A673 (cell line): ENCODE measurements at regions not wholly inside any gene's neighbourhood (a gene's known extent, or its start where the extent isn't known, plus 50 kb on each side); places are given as distances from the start of the nearest gene placed in this dataset.

Experiments used
- BruUV-seq: library from RNA; stranded (reverse); fragments of 400-500 nt; replicated peaks from 2 replicates; lab custom pipeline; 2021; lab: Mats Ljungman, UMichigan
- CTCF ChIA-PET: fragments of 300-600 bp; sonication (Branson Sonifier 250); formaldehyde crosslinking; loops from one replicate; lab custom pipeline; 2022; ENCODE audit warnings: antibody characterized with exemption; lab: Charles Lee
- POLR2A ChIA-PET: fragments of 300-600 bp; sonication (Branson Sonifier 250); formaldehyde crosslinking; loops from one replicate; lab custom pipeline; 2022; ENCODE audit warnings: antibody characterized with exemption; ENCODE audit not compliant: low non-redundant PET; lab: Charles Lee
- DNase-seq: peaks from one replicate; pipeline ENCODE4 v3.0.0-alpha.2; 2015; ENCODE audit warnings: low spot score
- H3K27ac ChIP-seq: fragments of 200-600 bp; sonication (generic); 2 replicates; pipeline ENCODE4 v1.5.1; 2016; ENCODE audit warnings: mixed run types, low read depth, mild to moderate bottlenecking, mixed read lengths, antibody characterized with exemption, low read length; ENCODE audit not compliant: poor library complexity, severe bottlenecking
- H3K27me3 ChIP-seq: fragments of 200-600 bp; sonication (generic); replicated peaks from 2 replicates; pipeline ENCODE4 v1.6.1; 2017; ENCODE audit warnings: mixed run types, low read depth, mild to moderate bottlenecking, mixed read lengths, antibody characterized with exemption, low read length; ENCODE audit not compliant: insufficient read depth, poor library complexity
- H3K36me3 ChIP-seq: fragments of 200-600 bp; sonication (generic); 2 replicates; pipeline ENCODE4 v1.6.1; 2016; ENCODE audit warnings: mixed run types, mild to moderate bottlenecking, mixed read lengths, antibody characterized with exemption, low read length; ENCODE audit not compliant: insufficient read depth, poor library complexity, severe bottlenecking
- H3K4me1 ChIP-seq: fragments of 200-600 bp; sonication (generic); 2 replicates; pipeline ENCODE4 v1.6.1; 2017; ENCODE audit warnings: mixed run types, mild to moderate bottlenecking, mixed read lengths, antibody characterized with exemption, low read length; ENCODE audit not compliant: insufficient read depth, poor library complexity, severe bottlenecking
- H3K4me3 ChIP-seq: fragments of 200-600 bp; sonication (generic); 2 replicates; pipeline ENCODE4 v1.5.1; 2016; ENCODE audit warnings: low read depth, mixed run types, mild to moderate bottlenecking, mixed read lengths, low read length; ENCODE audit not compliant: poor library complexity, severe bottlenecking
- H3K9me3 ChIP-seq: fragments of 200-600 bp; sonication (generic); 2 replicates; pipeline ENCODE4 v1.6.1; 2016; ENCODE audit warnings: mixed run types, low read depth, mild to moderate bottlenecking, mixed read lengths, antibody characterized with exemption, low read length; ENCODE audit not compliant: poor library complexity, severe bottlenecking
- EZH2 ChIP-seq: fragments of 200-600 bp; sonication (generic); IDR thresholded peaks from 2 replicates; pipeline ENCODE4 v1.6.1; 2017; ENCODE audit warnings: borderline replicate concordance, low read depth, mild to moderate bottlenecking, mixed read lengths, antibody characterized with exemption, low read length; ENCODE audit not compliant: poor library complexity, severe bottlenecking
- intact Hi-C: fragments of 100-400 bp; cut with micrococcal nuclease; formaldehyde crosslinking; loops from one replicate; pipeline ENCODE4 v1.10.0; 2022; ENCODE audit not compliant: unreplicated experiment
- TF ChIP-seq, protein P1 (sequence below): fragments of 300-800, 200-600 bp; sonication (generic); conservative IDR thresholded peaks from 2 replicates; pipeline ENCODE4 v1.5.1; 2017; ENCODE audit warnings: low read depth, mild to moderate bottlenecking, antibody characterized with exemption, low read length, moderate library complexity, mixed read lengths

DNA sequence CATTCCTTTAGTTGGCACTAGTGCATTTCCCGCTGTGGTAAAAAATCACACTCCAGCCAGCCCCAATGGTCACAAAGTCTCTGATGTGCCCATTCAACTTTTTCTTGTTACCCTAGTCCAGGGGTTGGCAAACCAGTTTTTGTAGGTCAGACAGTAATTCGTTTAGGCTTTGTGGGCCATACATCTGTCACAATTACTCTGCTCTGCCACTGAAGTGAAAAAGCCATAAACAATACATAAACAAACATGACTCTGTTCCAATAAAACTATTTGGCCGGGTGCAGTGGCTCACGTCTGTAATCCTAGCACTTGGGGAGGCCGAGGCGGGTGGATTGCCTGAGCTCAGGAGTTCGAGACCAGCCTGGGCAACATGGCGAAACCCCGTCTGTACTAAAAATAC is 78.5 kb downstream of the POLR2M start:
- BruUV-seq: no TSS peak
- peaks cover 11% of the 10 kb centered on the region for H3K4me1 ChIP-seq
- intact Hi-C loops: no loop called here
- CTCF ChIA-PET: no interaction called here
- H3K4me3 ChIP-seq: no peak overlapping the region
- no peak overlapping the region for H3K27ac ChIP-seq
- H3K9me3 ChIP-seq: no peaks in the 10 kb centered on the region
- no peak for DNase-seq
- TF ChIP-seq EZH2: no peak
- TF ChIP-seq, protein P1, sequence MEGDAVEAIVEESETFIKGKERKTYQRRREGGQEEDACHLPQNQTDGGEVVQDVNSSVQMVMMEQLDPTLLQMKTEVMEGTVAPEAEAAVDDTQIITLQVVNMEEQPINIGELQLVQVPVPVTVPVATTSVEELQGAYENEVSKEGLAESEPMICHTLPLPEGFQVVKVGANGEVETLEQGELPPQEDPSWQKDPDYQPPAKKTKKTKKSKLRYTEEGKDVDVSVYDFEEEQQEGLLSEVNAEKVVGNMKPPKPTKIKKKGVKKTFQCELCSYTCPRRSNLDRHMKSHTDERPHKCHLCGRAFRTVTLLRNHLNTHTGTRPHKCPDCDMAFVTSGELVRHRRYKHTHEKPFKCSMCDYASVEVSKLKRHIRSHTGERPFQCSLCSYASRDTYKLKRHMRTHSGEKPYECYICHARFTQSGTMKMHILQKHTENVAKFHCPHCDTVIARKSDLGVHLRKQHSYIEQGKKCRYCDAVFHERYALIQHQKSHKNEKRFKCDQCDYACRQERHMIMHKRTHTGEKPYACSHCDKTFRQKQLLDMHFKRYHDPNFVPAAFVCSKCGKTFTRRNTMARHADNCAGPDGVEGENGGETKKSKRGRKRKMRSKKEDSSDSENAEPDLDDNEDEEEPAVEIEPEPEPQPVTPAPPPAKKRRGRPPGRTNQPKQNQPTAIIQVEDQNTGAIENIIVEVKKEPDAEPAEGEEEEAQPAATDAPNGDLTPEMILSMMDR: no peak
- H3K27me3 ChIP-seq: no peaks in the 10 kb centered on the region
- POLR2A ChIA-PET: no interaction called here
- H3K36me3 ChIP-seq: no peaks in the 10 kb centered on the region

GRCh38 chr15:57785959-57786358 is 79.4 kb downstream of the POLR2M start:
- no peak overlapping the region for H3K27ac ChIP-seq
- no peak overlapping the region for H3K4me3 ChIP-seq
- BruUV-seq: no TSS peak
- H3K9me3 ChIP-seq: no peaks in the 10 kb centered on the region
- no peaks in the 10 kb centered on the region for H3K36me3 ChIP-seq
- H3K4me1 ChIP-seq: peaks cover 11% of the 10 kb centered on the region
- intact Hi-C loops: no loop called here
- POLR2A ChIA-PET: no interaction called here
- CTCF ChIA-PET: no interaction called here
- H3K27me3 ChIP-seq: no peaks in the 10 kb centered on the region
- DNase-seq: no peak
- no peak for TF ChIP-seq EZH2
- TF ChIP-seq, protein P1: no peak

DNA sequence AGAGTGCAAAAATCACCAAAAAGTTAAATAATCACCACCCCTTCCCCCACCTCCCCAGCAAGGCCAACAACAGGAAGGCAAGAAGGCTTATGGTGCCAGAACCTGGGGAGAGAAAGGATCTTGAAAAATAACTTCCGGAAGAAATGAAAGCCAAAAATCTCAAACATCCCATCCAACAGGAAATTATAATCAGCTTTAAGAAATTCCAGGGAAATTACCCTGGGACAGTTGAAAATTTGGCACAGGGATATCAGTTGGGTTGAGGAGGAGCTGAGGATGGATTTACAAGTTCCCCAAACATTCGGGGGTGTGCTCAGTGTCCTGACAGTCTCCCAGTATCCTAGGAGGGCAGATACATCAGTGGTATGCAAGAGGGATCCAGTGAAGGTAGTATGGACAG is 82.7 kb downstream of the POLR2M start:
- intact Hi-C loops: no loop called here
- Histone ChIP-seq H3K27ac (peak overlapping the region; percentile 49), H3K27me3 (no peaks in the 10 kb centered on the region), H3K9me3 (no peaks in the 10 kb centered on the region), H3K36me3 (no peaks in the 10 kb centered on the region), H3K4me1 (peaks cover 11% of the 10 kb centered on the region), H3K4me3 (no peak overlapping the region)
- ChIA-PET POLR2A (no interaction called here), CTCF (no interaction called here)
- peak; percentile 79 for DNase-seq
- BruUV-seq: no TSS peak
- no peak for TF ChIP-seq EZH2
- TF ChIP-seq, protein P1: no peak
